Fibroblast of lung (primary cell): ENCODE measurements at regions not wholly inside any gene's neighbourhood (a gene's known extent, or its start where the extent isn't known, plus 50 kb on each side); places are given as distances from the start of the nearest gene placed in this dataset.

Source experiments
- DNase-seq, 2 donors: peaks; one replicate each; pipeline versions ENCODE4 v3.0.0 to v3.0.0-alpha.2; 2010; ENCODE audit warnings: low read depth in 2 of 2
- H2AFZ ChIP-seq: 2 replicates; pipeline ENCODE4 v1.5.1; 2012; ENCODE audit warnings: low read length, control low read depth, inconsistent platforms
- H3K27ac ChIP-seq: 2 replicates; pipeline ENCODE4 v1.5.1; 2011; ENCODE audit warnings: low read length, control low read depth; ENCODE audit not compliant: insufficient read depth
- H3K27me3 ChIP-seq: 2 replicates; pipeline ENCODE4 v1.5.1; 2011; ENCODE audit warnings: mild to moderate bottlenecking, low read length; ENCODE audit not compliant: control insufficient read depth, insufficient read depth
- H3K36me3 ChIP-seq: 2 replicates; pipeline ENCODE4 v1.5.1; 2011; ENCODE audit warnings: low read length; ENCODE audit not compliant: control insufficient read depth, insufficient read depth
- H3K4me1 ChIP-seq: 2 replicates; pipeline ENCODE4 v1.5.1; 2011; ENCODE audit warnings: low read length; ENCODE audit not compliant: control insufficient read depth, insufficient read depth; ENCODE audit errors: extremely low read depth
- H3K4me2 ChIP-seq: 2 replicates; pipeline ENCODE4 v1.5.1; 2011; ENCODE audit warnings: low read length, control low read depth; ENCODE audit not compliant: insufficient read depth; ENCODE audit errors: extremely low read depth
- H3K4me3 ChIP-seq, 4 experiments: fragments of 200-600 bp in 1 of 4; sonication (generic) in 1 of 4; replicated peaks in 1 of 4; 2 replicates each; pipeline ENCODE4 v1.5.1; 2011 to 2016; ENCODE audit warnings: low read length in 4 of 4, low read depth in 3 of 4, mild to moderate bottlenecking in 3 of 4, control low read depth in 2 of 4, inconsistent platforms in 1 of 4, mixed read lengths in 1 of 4; ENCODE audit not compliant: insufficient read depth in 1 of 4; ENCODE audit errors: control extremely low read depth in 1 of 4
- H3K79me2 ChIP-seq: 2 replicates; pipeline ENCODE4 v1.5.1; 2012; ENCODE audit warnings: mild to moderate bottlenecking, low read length, inconsistent platforms; ENCODE audit not compliant: control insufficient read depth, insufficient read depth
- H3K9ac ChIP-seq: 2 replicates; pipeline ENCODE4 v1.5.1; 2011; ENCODE audit warnings: mild to moderate bottlenecking, low read length, control low read depth; ENCODE audit not compliant: insufficient read depth
- H3K9me3 ChIP-seq: 2 replicates; pipeline ENCODE4 v1.5.1; 2012; ENCODE audit warnings: low read depth, low read length; ENCODE audit not compliant: control insufficient read depth, insufficient read depth
- H4K20me1 ChIP-seq: 2 replicates; pipeline ENCODE4 v1.5.1; 2011; ENCODE audit warnings: low read length; ENCODE audit not compliant: control insufficient read depth, insufficient read depth; ENCODE audit errors: extremely low read depth
- CTCF ChIP-seq, 2 donors: IDR thresholded peaks in 1 of 2; conservative IDR thresholded peaks in 1 of 2; 1 replicate in 1 of 2; 2 replicates in 1 of 2; pipeline ENCODE4 v1.5.1; 2011 to 2012; ENCODE audit warnings: low read length in 2 of 2, control low read depth in 1 of 2, inconsistent platforms in 1 of 2, low read depth in 1 of 2, mild to moderate bottlenecking in 1 of 2
- EZH2 ChIP-seq: IDR thresholded peaks from 2 replicates; pipeline ENCODE4 v1.5.1; 2012; ENCODE audit warnings: low read length, control low read depth, mild to moderate bottlenecking; ENCODE audit errors: missing control alignments

- H2AFZ ChIP-seq, result no peak overlapping the region
- H3K27me3 ChIP-seq, result no peaks in the 10 kb centered on the region
- TF ChIP-seq EZH2 (no peak), CTCF (conservative IDR thresholded peaks at IDR 0.05 in 1 of 2, IDR thresholded peaks at IDR 0.05 in 1 of 2; ENCODE audit: low read depth in 1 of 2, low read length in 2 of 2) (no peak)
- no peak overlapping the region for H3K9ac ChIP-seq
- no peaks in the 10 kb centered on the region for H3K36me3 ChIP-seq
- H3K79me2 ChIP-seq, result no peaks in the 10 kb centered on the region
- H4K20me1 ChIP-seq, result no peaks in the 10 kb centered on the region
- no peaks in the 10 kb centered on the region for H3K4me1 ChIP-seq
- no peak overlapping the region for H3K27ac ChIP-seq
- H3K9me3 ChIP-seq, result no peaks in the 10 kb centered on the region
- H3K4me2 ChIP-seq, result no peak overlapping the region
- H3K4me3 ChIP-seq, result no peak overlapping the region
- no peak for DNase-seq
These were observed 684.7 kb upstream of the NUDT12 start for GRCh38 chr5:104247260-104247659.

GRCh38 chr5:104241046-104241445, 678.5 kb upstream of the NUDT12 start:
- no peaks in the 10 kb centered on the region for H3K9me3 ChIP-seq
- no peaks in the 10 kb centered on the region for H3K4me1 ChIP-seq
- no peak overlapping the region for H3K27ac ChIP-seq
- peak in 1 of 2 donors; percentile 5 for DNase-seq
- no peaks in the 10 kb centered on the region for H3K27me3 ChIP-seq
- TF ChIP-seq EZH2 (no peak), CTCF (conservative IDR thresholded peaks at IDR 0.05 in 1 of 2, IDR thresholded peaks at IDR 0.05 in 1 of 2; ENCODE audit: low read depth in 1 of 2, low read length in 2 of 2) (no peak)
- no peaks in the 10 kb centered on the region for H4K20me1 ChIP-seq
- no peaks in the 10 kb centered on the region for H3K36me3 ChIP-seq
- H2AFZ ChIP-seq, result no peak overlapping the region
- no peak overlapping the region for H3K9ac ChIP-seq
- no peaks in the 10 kb centered on the region for H3K79me2 ChIP-seq
- no peak overlapping the region for H3K4me3 ChIP-seq
- H3K4me2 ChIP-seq, result no peak overlapping the region

- Histone ChIP-seq H3K4me2 (no peak overlapping the region), H3K79me2 (no peaks in the 10 kb centered on the region)
- DNase-seq, result no peak
These were observed 675.0 kb upstream of the NUDT12 start for GRCh38 chr5:104237586-104237985.

More at GRCh38 chr5:104237586-104237985, 675.0 kb upstream of the NUDT12 start:
- Histone ChIP-seq H2AFZ (no peak overlapping the region), H3K9me3 (no peaks in the 10 kb centered on the region), H3K27me3 (no peaks in the 10 kb centered on the region), H3K9ac (no peak overlapping the region), H4K20me1 (no peaks in the 10 kb centered on the region), H3K36me3 (no peaks in the 10 kb centered on the region), H3K27ac (no peak overlapping the region), H3K4me3 (no peak overlapping the region), H3K4me1 (no peaks in the 10 kb centered on the region)
- no peak for TF ChIP-seq CTCF (conservative IDR thresholded peaks at IDR 0.05 in 1 of 2, IDR thresholded peaks at IDR 0.05 in 1 of 2; ENCODE audit: low read depth in 1 of 2, low read length in 2 of 2)
- TF ChIP-seq EZH2, result no peak
